ENCODE measurements at regions not wholly inside any gene's neighbourhood (a gene's known extent, or its start where the extent isn't known, plus 50 kb on each side); places are given as distances from the start of the nearest gene placed in this dataset.

- TF ChIP-seq CTCF (conservative IDR thresholded peaks at IDR 0.05; ENCODE audit: low read depth, low read length) (no peak), EZH2phosphoT487 (IDR thresholded peaks at IDR 0.05; ENCODE audit: borderline replicate concordance, low read length) (no peak)
Measured at GRCh38 chr7:106720641-106721040, 59.7 kb upstream of the CCDC71L start.
